HG03159 (cell line): ENCODE measurements at regions not wholly inside any gene's neighbourhood (a gene's known extent, or its start where the extent isn't known, plus 50 kb on each side); places are given as distances from the start of the nearest gene placed in this dataset.

Experiments used
- ATAC-seq: cut with Tn5 transposase; IDR thresholded peaks from one replicate; pipeline ENCODE4 v1.9.1; 2021; ENCODE audit warnings: mild to moderate bottlenecking, moderate library complexity; ENCODE audit not compliant: unreplicated experiment

DNA sequence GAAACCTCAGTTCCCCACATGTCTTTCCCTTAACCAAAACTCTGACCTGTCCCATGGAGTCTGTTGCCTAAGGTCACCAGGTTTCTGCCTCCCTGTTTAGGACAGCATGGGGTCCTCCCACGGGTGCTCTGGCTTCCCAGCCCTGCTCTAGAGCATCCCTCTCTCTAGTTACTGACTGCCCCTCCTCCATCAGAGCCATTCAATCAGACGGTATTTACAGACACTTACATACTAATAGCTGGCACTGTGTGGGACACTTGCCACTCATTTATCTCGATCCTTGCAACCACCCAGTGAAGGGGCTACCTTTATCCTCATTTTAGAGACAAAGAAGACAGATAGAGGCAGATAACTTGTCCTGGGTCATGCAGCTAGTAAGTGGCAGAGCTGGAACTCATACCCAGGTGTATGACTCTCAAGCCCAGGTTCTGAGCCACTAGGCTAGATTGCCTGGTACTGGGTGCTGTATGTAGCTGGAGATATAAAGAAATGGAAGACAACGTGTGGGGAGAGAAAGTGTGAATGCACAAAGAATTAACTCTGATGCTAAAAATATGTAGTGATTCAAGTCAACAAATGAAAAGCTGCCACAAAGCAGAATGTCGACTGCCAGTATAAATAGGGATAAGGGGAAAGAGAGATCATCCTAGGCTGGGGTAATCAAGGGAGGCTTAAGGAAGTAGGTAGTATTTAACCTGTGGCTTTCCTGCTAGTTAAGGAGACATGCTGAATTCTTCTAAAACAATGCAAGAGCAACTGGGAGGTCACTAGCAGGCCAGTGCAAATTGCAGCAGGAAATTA lies 52.5 kb upstream of the PDE8B start:
- no peak for ATAC-seq

DNA sequence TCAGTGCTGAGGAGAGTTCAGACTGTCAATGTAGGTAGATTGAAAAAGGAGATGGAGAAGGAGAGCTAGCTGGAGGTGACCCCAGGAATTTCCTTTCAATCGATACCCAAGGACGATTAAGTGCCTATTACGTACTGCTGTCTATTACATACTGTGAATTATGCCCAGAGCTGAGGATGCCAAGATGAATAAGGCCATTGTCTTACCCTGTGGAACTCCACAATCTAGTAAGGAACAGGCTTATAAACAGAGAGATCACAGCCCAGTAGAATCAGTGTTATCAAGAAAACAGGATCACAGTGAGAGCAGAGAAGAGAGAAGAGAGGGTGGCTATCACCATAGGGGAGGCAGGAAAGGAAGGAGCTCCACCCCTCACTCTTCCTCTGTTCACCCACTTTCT lies 54.1 kb upstream of the PDE8B start:
- ATAC-seq: no peak

DNA sequence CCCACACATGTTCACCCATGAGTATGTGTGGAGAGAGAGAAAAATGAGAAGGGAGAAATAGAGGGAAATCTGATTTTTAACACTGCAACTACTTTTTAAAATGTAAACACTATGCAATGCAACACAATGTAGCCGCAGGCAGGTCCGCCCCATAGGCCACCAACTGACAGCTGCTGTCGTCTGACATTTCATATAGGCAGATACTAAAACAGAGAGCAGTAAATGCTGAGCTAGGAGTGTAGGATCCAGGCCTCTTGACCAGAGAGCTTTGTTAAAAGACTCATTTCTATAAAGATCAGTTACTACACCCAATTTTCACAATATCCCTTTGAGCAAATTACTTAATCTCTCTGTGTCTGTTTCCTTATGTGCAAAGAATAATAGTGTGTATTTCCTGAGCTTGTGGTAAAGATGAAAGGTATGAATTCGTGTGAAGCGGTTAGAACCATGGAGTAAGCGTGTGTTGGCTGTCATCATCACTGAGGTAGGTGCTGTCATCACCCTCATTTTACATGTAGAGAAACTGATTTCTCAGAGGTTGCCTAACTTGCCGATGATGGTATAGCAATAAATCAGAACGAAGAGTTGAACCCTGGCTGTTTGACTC lies 55.2 kb upstream of the PDE8B start:
- ATAC-seq: no peak

DNA sequence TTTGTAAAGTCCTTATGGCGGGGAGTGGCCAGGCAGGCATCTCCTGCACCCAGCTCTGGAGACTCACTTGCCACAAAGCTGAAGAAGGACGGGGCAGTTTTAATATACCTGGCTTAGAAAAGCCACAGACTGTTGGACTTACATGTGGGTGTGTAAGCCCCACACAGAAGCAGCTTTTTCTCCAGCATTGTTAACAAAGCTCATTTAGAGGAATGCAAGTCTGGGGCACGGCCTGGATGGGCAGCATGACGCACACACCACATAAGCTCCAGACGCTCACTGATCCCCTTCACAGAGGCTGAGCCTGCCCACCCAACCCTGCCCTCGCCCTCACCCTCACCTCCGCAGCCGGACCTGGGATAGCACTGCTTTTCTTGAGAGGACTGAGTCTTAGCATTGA lies 58.0 kb upstream of the PDE8B start:
- ATAC-seq: no peak

DNA sequence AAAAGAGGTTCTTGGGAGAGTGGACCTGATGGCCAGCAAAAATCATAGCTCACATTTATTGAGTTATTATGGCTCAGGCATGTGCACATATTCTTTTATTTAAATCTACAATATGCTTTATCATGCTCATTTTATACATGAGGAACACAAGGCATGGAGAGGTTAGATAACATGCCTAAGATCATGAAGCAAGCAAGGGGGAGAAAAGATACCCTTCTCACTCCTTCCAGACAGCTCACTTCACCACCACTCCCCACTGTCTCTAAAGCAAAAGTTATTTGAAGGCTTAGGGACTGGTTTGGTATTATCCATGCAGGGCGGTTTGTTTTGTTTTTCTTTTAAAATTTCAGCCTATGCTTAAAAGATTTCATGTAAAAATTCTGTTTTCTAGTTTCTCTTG lies 59.0 kb upstream of the PDE8B start:
- ATAC-seq: no peak

DNA sequence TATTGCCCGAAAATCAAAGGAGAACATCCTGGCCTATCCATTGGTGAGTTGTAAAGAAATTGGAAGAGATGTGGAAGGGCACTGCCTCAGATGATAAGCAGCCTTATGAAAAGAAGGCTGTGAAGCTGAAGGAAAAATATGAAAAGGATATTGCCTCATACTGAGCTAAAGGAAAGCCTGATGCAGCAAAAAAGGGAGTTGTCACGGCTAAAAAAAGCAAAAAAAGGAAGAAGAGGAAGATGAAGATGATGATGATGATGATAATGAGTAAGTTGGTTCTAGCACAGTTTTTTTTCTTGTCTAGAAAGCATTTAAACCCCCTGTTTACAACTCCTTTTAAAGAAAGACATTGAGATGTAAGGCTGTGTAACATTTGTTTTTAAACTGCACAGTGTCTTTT lies 59.8 kb upstream of the ZBED3 start:
- ATAC-seq: no peak

DNA sequence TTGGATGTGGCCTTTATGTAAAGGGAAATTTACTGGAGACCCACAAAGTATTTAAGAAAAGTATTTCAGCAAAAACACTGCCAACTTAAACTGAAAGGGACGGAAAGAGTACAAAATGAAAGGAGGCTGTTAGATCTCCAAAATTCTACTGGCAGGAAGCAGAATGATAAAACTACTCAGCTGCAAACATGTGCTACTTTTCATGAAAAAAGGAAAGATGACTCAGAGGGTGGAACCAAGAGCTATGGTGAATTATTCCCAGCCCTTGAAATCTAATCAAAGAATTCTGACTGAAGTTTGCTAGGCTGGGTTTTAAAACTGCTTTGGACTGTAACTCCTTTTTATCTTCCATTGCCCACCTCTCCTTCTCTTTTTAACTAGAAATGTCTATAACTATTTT lies 58.6 kb upstream of the ZBED3 start:
- ATAC-seq: no peak

DNA sequence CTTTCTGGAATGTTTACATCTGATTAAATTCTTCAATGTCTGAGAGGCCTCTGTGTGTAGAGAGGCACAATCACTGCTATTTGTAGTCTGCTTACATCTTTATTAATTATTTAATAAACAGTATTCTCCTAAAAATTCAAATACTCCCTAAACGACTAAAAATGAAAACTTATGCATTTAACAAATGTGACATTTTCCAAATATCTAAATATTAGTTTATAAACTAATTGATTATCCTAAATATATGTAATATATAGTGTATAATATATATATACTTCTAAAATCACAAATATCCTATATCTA lies 57.7 kb upstream of the ZBED3 start:
- no peak for ATAC-seq

DNA sequence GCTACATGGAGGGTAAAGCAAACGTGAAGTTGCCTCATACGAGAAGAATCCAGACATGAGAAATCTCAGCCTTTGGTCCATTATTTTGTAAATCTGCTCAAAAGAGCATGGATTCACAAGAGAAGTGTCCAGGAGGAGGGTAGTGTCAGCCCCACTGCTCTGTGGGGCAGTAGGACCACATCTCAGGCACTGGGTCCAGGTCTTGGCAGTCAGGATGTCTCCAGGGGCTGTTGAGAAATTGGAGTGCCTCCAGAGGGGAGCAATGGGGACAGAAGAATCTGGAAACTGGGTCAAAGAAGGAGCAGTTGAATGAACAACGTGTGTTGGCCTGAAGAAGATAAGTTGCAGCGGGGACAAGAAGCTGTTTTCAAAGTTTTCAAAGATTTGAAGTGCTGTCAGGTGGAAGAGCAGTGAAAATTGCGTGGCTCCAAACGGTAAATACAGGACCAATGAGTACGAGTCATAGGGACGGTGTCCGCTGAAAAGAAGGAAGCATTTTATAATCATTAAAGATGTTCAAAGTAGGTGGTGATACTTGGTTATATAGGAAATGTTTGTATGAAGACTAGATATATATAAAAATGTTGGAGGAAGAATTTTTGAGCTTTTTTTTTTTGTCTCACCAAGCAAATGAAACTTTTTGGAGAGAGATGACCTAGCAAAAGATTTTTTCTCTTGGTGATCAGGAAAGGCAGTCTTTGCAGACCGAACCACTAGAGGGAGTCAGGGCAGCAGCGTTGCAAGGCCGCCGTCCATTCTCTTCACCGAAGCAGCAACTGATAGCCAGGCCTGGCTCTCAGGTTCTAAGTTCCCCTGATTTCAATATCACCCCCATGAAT lies 57.1 kb upstream of the ZBED3 start:
- ATAC-seq: peak; percentile 68

DNA sequence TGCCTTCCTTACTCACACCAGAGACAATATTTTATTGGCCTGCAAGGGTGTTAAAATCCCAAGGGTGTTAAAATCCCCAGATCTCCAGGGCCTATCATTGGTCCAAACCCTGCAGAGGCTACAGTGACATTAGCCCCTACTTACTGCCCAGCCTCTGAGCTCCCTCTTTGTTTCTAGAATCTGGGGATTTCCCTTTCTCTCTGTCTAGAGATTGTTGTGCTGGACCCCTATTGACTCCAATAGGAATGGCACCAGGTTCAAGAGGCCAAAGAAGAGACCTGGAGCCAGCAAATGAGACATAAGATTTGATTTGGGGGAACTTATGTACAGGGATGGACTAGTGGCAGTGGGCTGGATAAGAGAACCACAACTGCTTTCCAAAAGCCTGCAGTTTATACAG lies 53.3 kb upstream of the ZBED3 start:
- ATAC-seq: no peak

DNA sequence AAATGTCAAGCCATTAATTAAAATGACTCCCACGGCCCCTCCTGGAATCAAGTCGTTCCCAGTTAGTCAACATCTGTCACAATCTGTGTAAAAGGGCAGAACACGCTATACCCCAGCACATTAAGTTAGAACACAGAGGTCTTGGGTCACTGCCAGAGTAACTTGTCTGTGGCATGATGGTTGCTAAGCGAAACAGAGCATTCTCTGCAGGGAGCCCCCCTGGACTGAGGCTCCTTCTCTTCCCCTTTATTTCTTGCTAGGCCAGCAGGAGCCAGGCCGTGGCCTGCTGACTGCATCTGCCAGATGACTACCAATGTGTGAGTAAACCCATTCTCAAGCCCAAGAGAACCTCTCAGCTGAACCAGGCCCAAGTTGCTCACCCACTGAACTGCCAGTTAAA lies 51.9 kb upstream of the ZBED3 start:
- no peak for ATAC-seq
